Activated CD4-positive, alpha-beta T cell treated with anti-CD3 and anti-CD28 coated beads for 4 hours (primary cell): ENCODE measurements at regions not wholly inside any gene's neighbourhood (a gene's known extent, or its start where the extent isn't known, plus 50 kb on each side); places are given as distances from the start of the nearest gene placed in this dataset.

Source experiments
- DNase-seq, 2 donors: peaks; one replicate each; pipeline ENCODE4 v3.0.0-alpha.2; 2020

- no peak for DNase-seq
These were observed 1370.3 kb upstream of the SLC10A2 start for GRCh38 chr13:104436555-104436954.

DNA sequence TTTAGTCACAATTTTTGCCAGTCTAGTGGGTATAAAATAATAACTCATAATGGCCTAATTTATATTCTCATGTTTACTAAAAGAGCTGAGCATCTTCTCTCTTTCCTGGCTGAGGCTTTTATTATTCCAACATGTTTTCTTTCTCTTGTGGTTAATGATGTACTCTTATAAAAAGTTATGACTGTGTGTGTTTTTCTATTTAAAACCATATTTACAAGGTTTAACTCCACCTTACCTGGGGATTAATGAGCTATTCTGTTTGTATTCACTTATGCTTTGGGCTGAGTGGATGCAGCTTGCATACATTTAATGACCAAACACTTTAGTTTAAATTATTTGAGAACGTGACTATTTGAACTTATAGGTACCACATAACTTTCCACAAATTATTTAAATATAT, 1365.7 kb upstream of the SLC10A2 start:
- DNase-seq, result no peak

DNA sequence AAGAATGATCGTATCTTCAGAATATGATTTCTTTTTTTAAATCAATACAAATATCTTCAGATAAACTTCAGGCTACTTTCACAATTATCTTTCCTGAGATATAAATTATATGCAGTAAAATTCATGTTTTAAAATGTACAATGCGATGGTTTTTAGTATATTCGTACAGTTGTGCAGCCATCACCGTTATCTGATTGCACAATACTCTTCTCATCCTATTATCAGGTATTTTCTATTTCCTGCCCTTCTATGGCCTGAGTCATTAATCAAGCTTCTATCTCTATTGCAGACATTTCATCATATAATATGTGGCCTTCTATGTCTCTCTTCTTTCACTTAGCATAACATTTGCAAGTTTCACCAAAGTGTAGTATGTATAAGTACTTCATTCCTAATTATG, 1360.2 kb upstream of the SLC10A2 start:
- no peak for DNase-seq

DNA sequence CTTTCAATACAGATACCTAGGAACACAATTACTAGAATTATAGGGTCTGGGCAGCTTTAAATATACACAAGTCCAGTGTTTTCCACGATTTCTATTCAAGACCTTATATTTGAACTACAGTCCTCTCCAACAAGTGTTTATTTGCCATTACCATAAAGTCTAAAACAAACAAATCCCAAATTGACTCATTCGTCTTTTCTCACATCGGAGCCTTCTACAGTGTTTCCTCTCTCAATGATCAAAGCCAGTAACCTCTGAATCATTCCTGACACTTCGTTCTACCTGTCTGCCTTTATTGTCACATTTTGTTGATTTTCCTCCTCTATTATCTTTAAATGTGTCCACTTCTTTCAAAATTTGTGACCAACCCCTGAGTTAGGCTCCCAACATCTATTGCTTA, 1356.5 kb upstream of the SLC10A2 start:
- no peak for DNase-seq

DNA sequence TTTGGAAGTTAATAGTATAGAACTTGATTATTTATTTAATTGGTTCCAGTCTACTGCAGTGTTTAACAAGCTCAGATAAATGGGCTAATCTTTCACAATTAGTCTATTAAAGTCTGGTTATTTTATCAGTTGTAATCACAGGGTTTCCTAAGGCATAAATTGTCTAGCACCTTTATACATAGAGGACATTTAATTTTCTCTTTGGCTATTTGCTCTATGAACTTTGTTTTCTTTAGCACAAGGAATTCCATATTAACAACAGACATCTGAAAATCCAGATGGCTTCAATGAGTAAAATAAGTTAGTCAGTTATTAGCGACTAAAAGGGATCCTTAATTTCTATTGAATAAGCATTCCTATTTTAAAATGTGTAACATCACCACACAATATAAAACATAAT, 1350.8 kb upstream of the SLC10A2 start:
- no peak for DNase-seq

DNA sequence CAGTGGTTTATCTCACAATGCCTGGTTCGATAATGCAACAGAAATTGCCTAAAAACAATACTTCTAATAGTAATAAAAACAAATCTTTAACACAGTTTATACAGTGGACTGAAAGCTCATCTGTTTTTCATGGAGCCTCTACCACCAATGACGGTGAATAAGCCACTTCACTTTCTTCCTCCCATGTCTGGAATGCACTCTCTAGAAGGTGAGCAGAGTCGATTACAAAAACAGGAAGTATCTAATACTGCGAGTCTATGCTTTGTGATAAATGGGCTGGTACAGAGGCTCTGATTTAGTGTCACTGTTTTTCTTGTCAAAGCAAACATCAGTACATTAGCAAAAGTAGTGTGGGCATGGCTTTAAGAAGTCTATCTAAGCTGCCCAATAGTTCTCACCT, 1348.6 kb upstream of the SLC10A2 start:
- no peak for DNase-seq

- no peak for DNase-seq
These were observed 1348.0 kb upstream of the SLC10A2 start for GRCh38 chr13:104414181-104414580.

GRCh38 chr13:104411141-104411765, 1345.0 kb upstream of the SLC10A2 start:
- no peak for DNase-seq

DNA sequence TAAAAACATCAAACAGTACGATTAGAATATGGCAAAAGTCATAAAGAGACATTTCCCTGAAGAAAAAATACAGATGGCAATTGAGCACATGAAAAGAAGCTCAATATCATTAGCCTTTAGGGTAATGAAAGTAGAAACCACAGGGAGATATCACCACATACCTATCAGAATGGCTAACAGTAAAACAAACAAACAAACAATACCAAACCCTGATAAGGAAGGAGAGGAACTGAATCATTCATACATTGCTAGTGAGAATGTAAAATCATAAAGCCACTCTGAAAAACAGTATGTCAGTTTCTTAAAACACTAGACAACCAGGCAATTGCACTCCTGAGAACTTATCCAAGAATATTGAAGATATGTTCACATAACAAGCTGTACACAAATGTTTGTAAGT, 1342.5 kb upstream of the SLC10A2 start:
- DNase-seq, result no peak

DNA sequence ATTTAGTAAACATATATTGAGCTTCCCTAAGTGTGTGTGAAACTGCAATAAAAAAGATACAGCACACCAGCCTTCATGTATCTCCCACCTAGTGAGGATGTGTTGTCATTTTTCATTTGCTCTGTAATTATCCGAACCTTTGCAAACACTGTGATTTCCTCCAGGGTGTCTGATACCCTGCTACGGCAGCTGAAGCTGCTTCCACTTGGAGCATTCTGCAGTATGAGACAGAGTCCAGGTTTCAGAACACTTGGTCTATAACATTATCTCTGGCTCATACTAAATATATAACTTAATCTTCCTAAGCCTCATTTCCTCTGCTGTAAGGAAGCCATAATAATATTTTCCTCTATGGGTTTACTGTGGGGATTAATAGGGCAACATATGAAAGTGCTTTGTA, 1338.1 kb upstream of the SLC10A2 start:
- no peak for DNase-seq

DNA sequence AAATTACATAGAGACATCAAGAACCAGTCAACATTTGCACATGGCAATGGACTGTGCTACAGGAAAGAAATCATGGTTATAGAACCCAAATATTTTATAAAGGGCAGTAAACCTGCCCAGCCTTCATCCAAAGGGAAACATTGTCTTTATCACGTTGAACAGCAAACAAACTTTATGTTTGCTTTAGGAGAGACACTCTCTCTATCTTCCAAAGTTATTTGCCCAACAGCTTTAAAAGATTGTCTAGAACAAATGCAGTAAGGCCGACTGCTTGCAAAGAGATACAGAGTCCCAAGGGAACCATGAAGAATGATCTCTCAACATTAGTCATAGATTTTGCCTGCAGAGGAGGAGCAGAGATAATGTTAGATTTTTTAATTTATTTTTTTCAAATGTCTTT, 1323.5 kb upstream of the SLC10A2 start:
- DNase-seq, result no peak

DNA sequence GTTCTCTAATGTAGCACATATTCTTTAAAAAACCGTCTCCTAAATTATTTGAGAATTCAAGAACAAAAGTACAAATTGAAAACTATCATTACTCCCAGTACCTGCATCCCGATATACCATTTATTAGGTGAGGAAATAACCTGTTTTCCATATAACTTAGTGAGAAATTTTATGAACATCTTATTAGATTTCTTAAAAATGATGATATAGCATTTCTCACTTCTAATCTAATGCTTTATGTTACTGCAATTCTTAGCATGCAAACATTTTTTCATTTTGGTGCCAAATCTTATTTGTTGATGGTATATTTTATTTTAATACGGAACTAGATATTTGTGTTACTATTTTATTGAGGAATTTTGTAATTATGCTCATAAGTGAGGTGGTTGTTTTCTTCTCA, 1321.3 kb upstream of the SLC10A2 start:
- DNase-seq, result no peak

- DNase-seq, result no peak
These were observed 1319.2 kb upstream of the SLC10A2 start for GRCh38 chr13:104385404-104385803.

DNA sequence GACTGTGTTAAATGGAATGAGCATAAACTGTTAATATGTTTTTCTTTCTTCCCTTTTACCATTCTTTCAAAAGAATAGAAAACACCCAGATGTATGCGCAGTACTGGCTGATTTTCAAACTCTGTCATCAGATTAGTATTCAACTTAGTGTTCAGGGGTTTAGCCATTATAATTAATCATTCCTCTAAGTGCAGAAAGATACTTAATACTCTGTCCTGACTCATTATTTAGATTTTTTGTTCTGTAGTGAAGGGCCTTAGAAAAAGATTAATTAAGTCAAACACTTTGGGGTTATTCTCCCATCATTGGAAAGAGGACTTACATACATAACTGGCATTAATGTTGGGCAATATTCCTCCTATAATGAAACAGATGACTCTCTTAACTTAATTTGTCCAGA, 1316.7 kb upstream of the SLC10A2 start:
- no peak for DNase-seq

- DNase-seq, result no peak
These were observed 1310.4 kb upstream of the SLC10A2 start for GRCh38 chr13:104376588-104376987.

GRCh38 chr13:104375614-104376013, 1309.4 kb upstream of the SLC10A2 start:
- DNase-seq, result no peak

DNA sequence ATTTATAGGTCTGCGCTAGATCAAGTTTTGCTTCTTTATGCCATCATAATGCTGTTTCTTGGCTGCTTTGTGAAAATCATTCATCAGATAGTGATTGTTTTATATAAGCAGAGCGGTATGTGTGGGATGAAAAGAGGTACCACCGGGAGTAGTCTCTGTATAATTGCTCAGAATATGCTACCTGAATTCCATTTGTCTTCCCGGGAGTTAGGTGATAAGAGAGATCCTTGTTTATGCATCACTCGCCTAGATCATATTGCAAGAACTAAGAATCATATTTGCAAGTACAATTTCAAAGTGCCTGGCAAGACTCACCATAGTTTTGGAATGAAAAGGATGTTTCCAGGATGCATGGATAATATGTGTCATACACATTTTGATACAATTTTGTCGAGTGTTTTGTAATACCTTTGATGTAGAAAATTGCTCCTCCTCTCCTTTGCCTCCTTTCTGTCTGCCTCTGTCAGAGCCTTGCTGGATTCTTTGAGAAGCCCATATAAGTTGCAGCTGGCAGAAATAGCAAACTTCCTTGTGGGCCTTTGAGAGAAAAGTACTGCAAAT, 1306.0 kb upstream of the SLC10A2 start:
- DNase-seq, result no peak

DNA sequence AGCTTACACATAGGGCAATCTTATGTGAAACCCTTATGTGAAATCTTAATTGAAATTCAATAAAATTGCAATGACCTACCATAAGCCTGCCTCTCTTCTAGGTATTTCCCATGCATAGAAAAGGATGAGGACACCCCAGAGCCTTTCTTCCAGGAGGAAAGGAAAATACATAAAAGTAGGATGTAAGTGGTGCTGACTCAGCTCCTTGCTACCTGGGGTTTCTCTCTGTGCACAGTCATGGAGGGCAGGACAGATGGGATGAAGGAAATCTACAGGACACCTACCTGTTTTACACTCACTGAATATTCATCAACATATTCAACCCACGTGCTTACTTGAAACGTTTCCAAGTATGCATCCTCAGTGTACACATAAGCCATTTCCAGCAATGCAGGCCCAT, 1299.2 kb upstream of the SLC10A2 start:
- DNase-seq, result no peak

DNA sequence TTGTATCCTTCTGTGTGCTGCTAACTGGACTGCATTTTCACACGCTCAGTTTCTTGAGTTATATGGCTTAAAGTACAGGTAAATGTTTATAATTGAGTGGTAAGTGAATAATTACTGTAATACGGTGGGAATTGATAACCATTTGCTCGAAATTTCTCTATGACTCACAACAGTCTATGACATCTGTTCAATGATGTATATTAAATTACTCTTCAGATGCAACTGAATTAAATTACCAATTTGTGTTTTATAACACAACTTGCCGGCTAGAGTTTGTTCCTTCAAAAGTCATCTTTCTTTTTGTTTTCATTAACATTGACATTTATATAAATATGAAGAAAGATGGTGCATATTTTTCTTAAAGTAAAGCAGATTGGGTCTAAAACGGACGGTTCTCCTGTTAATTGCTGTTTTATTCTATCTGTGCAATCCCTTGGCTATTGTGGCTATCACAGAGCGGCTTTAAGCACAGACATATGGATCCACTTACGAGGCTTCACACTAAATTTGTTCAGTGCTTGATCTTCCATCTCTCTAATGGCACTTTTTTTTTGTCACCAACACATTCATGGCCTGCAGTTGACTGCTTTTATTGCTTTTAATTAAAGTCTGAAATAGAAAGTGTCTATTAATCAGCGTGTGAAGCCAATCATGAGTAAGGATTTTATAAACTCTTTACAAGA, 1291.6 kb upstream of the SLC10A2 start:
- no peak for DNase-seq

DNA sequence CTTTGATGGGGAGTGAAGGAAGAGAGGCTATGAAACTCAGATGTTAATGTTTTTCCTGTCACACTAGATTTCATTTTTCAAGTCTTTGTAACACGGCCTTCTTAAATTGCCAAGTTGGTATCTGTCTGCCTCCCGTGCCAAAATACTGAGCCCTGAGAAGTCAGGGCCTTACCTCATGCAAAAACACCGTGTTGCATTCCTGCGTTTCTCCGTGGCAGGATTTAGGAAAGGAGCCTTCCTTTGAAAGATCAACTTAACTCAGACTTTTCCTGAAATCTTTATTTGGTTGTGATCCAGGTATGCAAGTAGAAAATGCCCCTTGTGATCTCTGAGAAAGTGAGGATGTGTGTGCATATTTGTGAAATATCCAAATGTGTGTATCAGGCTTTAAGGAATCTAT, 1291.0 kb upstream of the SLC10A2 start:
- no peak for DNase-seq

DNA sequence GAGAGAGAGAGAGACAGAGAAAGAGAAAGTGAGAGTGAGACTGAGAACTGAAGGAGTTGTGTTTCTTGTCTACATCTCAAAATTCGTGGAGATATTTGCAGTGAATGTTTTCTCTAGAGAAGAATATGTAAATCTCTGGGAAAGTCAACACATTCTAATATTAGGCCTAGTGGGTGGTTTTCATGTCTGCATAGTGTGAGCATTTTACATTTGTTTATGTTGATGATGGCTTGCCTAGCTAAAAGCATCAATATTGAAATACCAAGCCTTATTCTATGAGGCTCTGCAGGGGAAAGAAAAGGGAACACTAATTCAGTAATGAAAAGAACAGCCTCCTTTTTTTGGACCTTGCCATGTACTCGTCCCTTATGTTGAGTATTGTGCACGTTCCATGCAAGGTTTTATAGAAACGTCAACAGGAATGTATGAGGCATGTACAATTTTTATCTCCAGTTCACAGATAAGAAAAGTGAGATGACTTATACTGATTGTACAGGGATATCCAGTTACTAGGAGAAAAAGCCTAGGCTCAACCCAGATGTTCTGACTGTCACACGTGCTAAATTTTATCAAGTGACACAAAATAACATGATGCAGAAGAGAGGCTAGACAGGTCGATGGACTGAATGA, 1288.9 kb upstream of the SLC10A2 start:
- DNase-seq, result no peak

- no peak for DNase-seq
These were observed 1261.0 kb upstream of the SLC10A2 start for GRCh38 chr13:104327211-104327610.

GRCh38 chr13:104326523-104326922, 1260.3 kb upstream of the SLC10A2 start:
- no peak for DNase-seq

DNA sequence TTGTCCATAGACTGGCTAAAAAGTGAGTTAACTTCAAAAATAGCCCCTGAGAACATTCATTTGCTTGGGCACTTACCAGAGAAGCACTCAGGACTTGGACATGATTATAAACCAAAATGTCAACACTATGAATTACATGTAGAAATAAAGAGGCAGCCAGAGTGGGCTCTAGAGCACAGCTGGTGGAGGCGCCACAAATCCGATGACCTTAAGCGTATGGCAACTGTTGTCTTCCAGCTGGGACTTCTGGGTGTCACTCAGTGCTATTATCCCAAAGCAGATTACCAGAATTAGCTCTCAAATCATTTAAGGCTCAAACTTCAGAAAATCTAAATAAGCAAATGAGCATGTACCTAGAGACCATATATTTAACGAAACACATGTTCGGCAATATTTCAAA, 1255.5 kb upstream of the SLC10A2 start:
- no peak for DNase-seq
